Gastroesophageal sphincter (tissue), 4 donors: ENCODE measurements at regions not wholly inside any gene's neighbourhood (a gene's known extent, or its start where the extent isn't known, plus 50 kb on each side); places are given as distances from the start of the nearest gene placed in this dataset.
"Not testable (repeated sequence)": the region's sequence is repeated elsewhere in the genome, so short reads cannot be mapped to it uniquely, and the experiment has no call there.

ENCODE experiments used
- ATAC-seq: fragments of 150-250 bp; one replicate; pipeline ENCODE4 v1.9.1; 2016; ENCODE audit warnings: mild to moderate bottlenecking, moderate library complexity
- H3K27ac ChIP-seq, 4 donors: fragments of 200-600 bp; sonication (generic) in 3 of 4; 1 replicate in 3 of 4; 2 replicates in 1 of 4; pipeline ENCODE4 v1.5.1; 2016 to 2019
- H3K27me3 ChIP-seq: fragments of 200-600 bp; sonication (generic); one replicate; pipeline ENCODE4 v1.5.1; 2019
- H3K36me3 ChIP-seq, 2 donors: fragments of 200-600 bp; sonication (generic); one replicate each; pipeline ENCODE4 v1.5.1; 2019; ENCODE audit warnings: control low read depth in 1 of 2
- H3K4me1 ChIP-seq, 3 donors: fragments of 200-600 bp; sonication (generic); 1 replicate in 2 of 3; 2 replicates in 1 of 3; pipeline ENCODE4 v1.5.1; 2016 to 2019; ENCODE audit warnings: control low read depth in 2 of 3
- H3K4me3 ChIP-seq, 2 donors: fragments of 200-600 bp; sonication (generic); one replicate each; pipeline ENCODE4 v1.5.1; 2019; ENCODE audit warnings: mild to moderate bottlenecking in 1 of 2, moderate library complexity in 1 of 2
- H3K9me3 ChIP-seq, 3 donors: fragments of 200-600 bp; sonication (generic); one replicate each; pipeline ENCODE4 v1.5.1; 2017 to 2019; ENCODE audit warnings: control low read depth in 2 of 3
- EP300 ChIP-seq: sonication (generic); formaldehyde crosslinking; IDR thresholded peaks from one replicate; pipeline ENCODE4 v1.6.1; 2017; ENCODE audit warnings: antibody characterized with exemption, mild to moderate bottlenecking
- POLR2A ChIP-seq, 2 donors: fragments of 450-650 bp; IDR thresholded peaks; one replicate each; pipeline ENCODE4 v1.6.1; 2017; ENCODE audit warnings: antibody characterized with exemption in 2 of 2, mild to moderate bottlenecking in 2 of 2, moderate library complexity in 1 of 2
- POLR2AphosphoS5 ChIP-seq: sonication (generic); formaldehyde crosslinking; IDR thresholded peaks from one replicate; pipeline ENCODE4 v1.6.1; 2017; ENCODE audit warnings: antibody characterized with exemption
- WGBS, 2 donors: methylation state at CpG; one replicate each; pipeline ENCODE4 v1.1.5; 2018; ENCODE audit warnings: low coverage in 1 of 2; 5-methylcytosine and 5-hydroxymethylcytosine counted together
- TF ChIP-seq, protein P1 (sequence below), 4 experiments: fragments of 200-600 bp in 2 of 4; fragments of 450-650 bp in 2 of 4; sonication (generic) in 1 of 4; IDR thresholded peaks; one replicate each; pipeline ENCODE4 v1.5.1; 2017 to 2019; ENCODE audit warnings: antibody characterized with exemption in 4 of 4, mild to moderate bottlenecking in 2 of 4, moderate library complexity in 2 of 4

DNA sequence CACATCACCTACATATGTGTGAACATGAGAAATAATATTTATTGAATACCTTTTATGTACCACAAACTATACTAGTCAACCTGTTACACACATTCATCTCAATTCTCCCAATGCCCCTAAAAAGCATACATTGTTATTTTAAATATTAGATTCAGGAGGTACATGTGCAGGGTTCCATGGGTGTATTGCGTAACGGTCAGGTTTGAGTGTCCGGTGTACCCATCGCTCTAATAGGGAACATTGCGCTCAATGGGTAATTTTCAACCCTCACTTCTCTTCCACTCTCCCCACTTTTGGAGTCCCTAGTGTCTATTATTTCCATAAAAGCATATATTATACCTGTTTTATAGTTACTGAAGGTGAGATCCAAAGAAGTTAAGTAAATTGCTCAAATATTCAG, 82.0 kb downstream of the IFI44 start:
- no peak for ATAC-seq
- Histone ChIP-seq H3K36me3 (no peaks in the 10 kb centered on the region), H3K4me3 (no peak overlapping the region), H3K9me3 (no peaks in the 10 kb centered on the region), H3K27ac (no peak overlapping the region), H3K27me3 (no peaks in the 10 kb centered on the region), H3K4me1 (no peaks in the 10 kb centered on the region)
- WGBS, 2 donors, result 97 to 98% methylated on average over 5 of the region's 5 CpGs
- TF ChIP-seq POLR2AphosphoS5 (no peak), EP300 (no peak), POLR2A (IDR thresholded peaks at IDR 0.05) (no peak)
- TF ChIP-seq, protein P1, sequence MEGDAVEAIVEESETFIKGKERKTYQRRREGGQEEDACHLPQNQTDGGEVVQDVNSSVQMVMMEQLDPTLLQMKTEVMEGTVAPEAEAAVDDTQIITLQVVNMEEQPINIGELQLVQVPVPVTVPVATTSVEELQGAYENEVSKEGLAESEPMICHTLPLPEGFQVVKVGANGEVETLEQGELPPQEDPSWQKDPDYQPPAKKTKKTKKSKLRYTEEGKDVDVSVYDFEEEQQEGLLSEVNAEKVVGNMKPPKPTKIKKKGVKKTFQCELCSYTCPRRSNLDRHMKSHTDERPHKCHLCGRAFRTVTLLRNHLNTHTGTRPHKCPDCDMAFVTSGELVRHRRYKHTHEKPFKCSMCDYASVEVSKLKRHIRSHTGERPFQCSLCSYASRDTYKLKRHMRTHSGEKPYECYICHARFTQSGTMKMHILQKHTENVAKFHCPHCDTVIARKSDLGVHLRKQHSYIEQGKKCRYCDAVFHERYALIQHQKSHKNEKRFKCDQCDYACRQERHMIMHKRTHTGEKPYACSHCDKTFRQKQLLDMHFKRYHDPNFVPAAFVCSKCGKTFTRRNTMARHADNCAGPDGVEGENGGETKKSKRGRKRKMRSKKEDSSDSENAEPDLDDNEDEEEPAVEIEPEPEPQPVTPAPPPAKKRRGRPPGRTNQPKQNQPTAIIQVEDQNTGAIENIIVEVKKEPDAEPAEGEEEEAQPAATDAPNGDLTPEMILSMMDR (IDR thresholded peaks at IDR 0.05), result no peak

DNA sequence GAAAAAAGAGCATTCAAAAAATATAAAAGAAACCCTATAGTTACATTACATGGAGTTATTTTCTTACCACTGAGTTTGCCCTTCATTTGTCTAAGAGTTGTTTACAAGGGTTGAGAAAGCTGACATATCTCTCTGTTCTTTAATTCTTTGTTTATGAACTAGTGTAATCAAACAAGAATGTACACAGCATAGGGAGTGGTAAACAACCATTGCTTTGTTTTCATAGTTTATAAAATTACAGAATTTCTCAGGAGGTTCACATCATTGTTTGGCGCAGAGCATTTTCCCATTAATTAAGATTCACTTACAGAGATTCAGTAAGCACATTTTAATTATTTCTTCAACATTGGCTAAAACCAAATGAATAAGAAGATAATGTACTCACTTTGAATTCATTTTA, 87.6 kb downstream of the IFI44 start:
- H3K9me3 ChIP-seq, result no peaks in the 10 kb centered on the region
- WGBS, 2 donors, result 94 to 100% methylated on average over 1 of the region's 1 CpG
- no peak overlapping the region for H3K27ac ChIP-seq
- no peaks in the 10 kb centered on the region for H3K4me1 ChIP-seq
- H3K4me3 ChIP-seq, result no peak overlapping the region
- H3K36me3 ChIP-seq, result no peaks in the 10 kb centered on the region
- no peak for ATAC-seq
- H3K27me3 ChIP-seq, result no peaks in the 10 kb centered on the region
- TF ChIP-seq POLR2AphosphoS5 (no peak), POLR2A (IDR thresholded peaks at IDR 0.05) (no peak), EP300 (no peak)
- TF ChIP-seq, protein P1 (IDR thresholded peaks at IDR 0.05), result no peak

DNA sequence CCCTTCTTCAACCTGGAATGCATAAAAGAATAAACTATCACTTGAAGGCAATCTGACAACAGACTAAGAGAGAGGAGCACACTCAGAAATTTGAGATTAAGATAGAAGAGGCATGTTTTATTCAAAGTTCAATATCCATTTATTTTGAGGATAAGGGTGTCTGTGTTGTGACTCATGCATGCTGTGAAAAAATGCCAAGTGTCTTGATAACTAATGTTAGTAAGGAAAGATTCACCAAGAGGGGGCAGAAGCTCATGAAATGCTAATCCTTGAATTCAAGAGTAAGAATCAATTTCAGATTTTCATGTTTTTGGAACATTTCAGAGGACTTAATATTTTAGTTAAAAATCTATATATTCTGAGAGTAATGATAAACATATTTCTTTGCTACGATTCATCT, 94.0 kb downstream of the IFI44 start:
- no peaks in the 10 kb centered on the region for H3K36me3 ChIP-seq
- no peaks in the 10 kb centered on the region for H3K27me3 ChIP-seq
- no peaks in the 10 kb centered on the region for H3K9me3 ChIP-seq
- TF ChIP-seq POLR2A (IDR thresholded peaks at IDR 0.05) (no peak), POLR2AphosphoS5 (no peak), EP300 (no peak)
- TF ChIP-seq, protein P1 (IDR thresholded peaks at IDR 0.05), result no peak
- no peak for ATAC-seq
- no peaks in the 10 kb centered on the region for H3K4me1 ChIP-seq
- no peak overlapping the region for H3K4me3 ChIP-seq
- H3K27ac ChIP-seq, result no peak overlapping the region
- 48 to 79% methylated on average over 1 of the region's 1 CpG for WGBS, 2 donors

DNA sequence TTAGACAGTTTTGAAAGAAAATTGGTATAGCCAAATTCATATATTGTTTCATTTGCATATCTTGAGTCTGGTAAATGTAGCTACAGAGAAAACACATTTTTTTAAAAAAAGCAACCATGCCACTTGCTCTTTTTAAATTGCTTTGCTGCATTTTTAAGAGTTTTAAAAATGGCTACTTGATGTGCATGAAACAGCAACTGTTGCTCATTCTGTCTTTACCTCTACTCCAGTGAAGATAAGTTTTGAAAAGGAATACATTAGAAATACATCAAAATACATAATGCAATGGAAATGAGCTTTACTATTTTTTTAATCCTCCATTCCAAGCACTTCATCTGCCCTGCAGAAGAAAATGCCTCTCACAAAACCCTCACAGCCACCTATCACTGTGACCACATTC, 95.5 kb downstream of the IFI44 start:
- Histone ChIP-seq H3K27me3 (no peaks in the 10 kb centered on the region), H3K36me3 (no peaks in the 10 kb centered on the region), H3K4me3 (no peak overlapping the region), H3K4me1 (no peaks in the 10 kb centered on the region), H3K9me3 (no peaks in the 10 kb centered on the region), H3K27ac (no peak overlapping the region)
- ATAC-seq, result no peak
- TF ChIP-seq POLR2AphosphoS5 (no peak), EP300 (no peak), POLR2A (IDR thresholded peaks at IDR 0.05) (no peak)
- TF ChIP-seq, protein P1 (IDR thresholded peaks at IDR 0.05), result no peak

DNA sequence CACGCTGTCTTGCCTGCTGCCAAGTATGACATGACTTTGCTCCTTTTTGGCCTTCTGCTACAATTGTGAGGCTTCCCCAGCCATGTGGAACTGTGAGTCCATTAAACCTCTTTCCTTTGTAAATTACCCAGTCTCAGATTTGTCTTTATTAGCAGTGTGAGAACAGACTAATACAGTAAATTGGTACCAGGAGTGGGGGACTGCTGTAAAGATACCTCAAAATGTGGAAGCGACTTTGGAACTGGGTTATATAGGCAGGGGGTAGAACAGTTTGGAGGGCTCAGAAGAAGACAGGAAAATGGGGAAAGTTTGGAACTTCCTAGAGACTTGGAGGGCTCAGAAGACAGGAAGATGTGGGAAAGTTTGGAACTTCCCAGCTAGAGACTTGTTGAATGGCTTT, 104.0 kb downstream of the IFI44 start:
- H3K4me3 ChIP-seq, H3K4me1 ChIP-seq, H3K27ac ChIP-seq, H3K27me3 ChIP-seq, ATAC-seq, H3K36me3 ChIP-seq: not testable (repeated sequence)
- H3K9me3 ChIP-seq, result peaks cover 0 to 26% (median 0%) of the 10 kb centered on the region in 3 donors
- WGBS, 2 donors, result 83 to 100% methylated on average over 1 to 2 of the region's 2 CpGs

DNA sequence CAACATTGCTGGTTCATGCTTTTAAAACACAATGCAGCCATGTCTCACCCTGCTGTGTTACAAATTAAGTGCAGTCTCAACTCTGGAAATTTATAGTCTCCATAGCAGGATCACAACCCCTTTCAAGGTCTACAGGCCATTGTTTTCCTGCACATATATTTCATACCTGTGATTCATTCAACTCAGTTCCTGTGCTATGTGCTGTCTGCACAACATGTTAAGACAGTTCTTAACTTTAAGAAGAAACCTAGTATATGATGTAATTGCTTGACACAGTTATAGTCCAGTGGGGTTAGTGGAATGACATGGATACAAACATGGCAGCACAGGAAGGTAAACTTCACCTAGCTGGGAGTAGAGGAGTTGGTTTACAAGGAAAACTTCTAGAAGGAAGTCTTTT, 106.4 kb downstream of the IFI44 start:
- no peaks in the 10 kb centered on the region for H3K27me3 ChIP-seq
- TF ChIP-seq POLR2AphosphoS5, result no peak
- TF ChIP-seq POLR2A (IDR thresholded peaks at IDR 0.05), result no peak
- no peak for TF ChIP-seq EP300
- TF ChIP-seq, protein P1 (IDR thresholded peaks at IDR 0.05), result no peak
- H3K4me3 ChIP-seq, result no peak overlapping the region
- no peak overlapping the region for H3K27ac ChIP-seq
- H3K9me3 ChIP-seq, result peaks cover 0 to 26% (median 0%) of the 10 kb centered on the region in 3 donors
- no peaks in the 10 kb centered on the region for H3K36me3 ChIP-seq
- H3K4me1 ChIP-seq, result peaks cover 0 to 11% (median 0%) of the 10 kb centered on the region in 3 donors
- ATAC-seq, result no peak
